HG02642 (cell line): ENCODE measurements at regions not wholly inside any gene's neighbourhood (a gene's known extent, or its start where the extent isn't known, plus 50 kb on each side); places are given as distances from the start of the nearest gene placed in this dataset.
A peak's percentile ranks its signal among the peaks of the same experiment; 100 is the strongest.

Experiments
- ATAC-seq: cut with Tn5 transposase; IDR thresholded peaks from one replicate; pipeline ENCODE4 v1.9.1; 2021; ENCODE audit warnings: mild to moderate bottlenecking; ENCODE audit not compliant: unreplicated experiment, poor library complexity

DNA sequence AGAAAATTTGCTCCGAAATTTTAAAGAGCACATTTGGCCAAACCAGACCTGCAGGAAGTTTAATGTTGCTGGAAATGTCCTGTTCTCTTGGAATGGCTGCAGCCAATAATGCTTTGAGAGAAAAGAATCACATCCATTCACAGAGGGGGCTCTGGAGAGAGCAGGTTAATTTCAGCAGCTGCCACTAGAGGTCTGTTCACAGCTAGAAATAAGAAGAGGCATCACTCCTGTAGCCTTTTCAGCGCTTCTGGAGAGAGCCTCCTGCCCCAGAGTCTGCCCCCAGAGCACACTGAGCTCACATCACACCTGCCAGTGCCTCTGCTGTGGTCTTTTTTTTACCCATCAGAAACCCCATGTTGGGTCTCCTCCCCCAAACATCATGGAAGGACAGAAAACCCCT, 124.8 kb upstream of the RAD23B start:
- no peak for ATAC-seq

GRCh38 chr9:107161338-107161737, 121.7 kb upstream of the RAD23B start:
- ATAC-seq: no peak

DNA sequence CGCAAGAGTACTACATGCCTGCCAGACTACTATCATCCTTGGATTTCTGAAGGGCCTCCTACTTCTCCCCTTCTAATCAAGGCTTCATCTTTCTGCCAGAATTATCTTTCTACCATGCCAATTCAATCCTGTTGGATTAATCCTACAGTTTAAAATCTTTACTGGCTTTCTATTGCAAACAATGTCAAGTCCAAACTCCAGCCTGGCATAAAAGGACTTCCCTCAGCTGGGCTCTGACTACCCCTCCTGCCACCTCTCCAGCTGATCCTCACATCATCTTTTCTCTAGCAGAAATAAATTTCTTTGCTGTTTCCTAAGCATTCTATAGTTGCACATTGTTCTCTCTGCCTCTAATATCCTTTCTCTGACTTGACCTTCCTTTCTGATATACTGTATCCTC, 119.7 kb upstream of the RAD23B start:
- no peak for ATAC-seq

GRCh38 chr9:107169796-107170195, 113.3 kb upstream of the RAD23B start:
- ATAC-seq: no peak

DNA sequence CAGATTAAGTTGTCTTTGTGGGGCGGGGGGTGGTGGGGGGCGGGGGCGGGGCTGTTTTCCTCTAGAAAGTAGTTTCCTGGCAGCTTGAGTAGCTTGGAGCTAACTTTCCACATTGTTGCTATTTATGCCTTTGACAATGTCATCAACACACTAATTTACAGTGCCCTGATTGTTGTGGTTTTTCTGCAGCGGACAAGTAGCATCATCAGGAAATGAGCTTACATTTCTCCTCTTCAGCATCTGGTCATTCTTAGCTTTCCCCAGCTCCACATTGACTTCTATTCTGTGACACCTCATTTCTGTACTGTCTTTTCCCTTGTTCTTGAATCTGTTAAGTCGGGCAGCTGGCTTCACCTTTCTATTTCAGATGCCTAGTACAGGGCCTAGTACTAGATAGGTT, 112.3 kb upstream of the RAD23B start:
- ATAC-seq: no peak

DNA sequence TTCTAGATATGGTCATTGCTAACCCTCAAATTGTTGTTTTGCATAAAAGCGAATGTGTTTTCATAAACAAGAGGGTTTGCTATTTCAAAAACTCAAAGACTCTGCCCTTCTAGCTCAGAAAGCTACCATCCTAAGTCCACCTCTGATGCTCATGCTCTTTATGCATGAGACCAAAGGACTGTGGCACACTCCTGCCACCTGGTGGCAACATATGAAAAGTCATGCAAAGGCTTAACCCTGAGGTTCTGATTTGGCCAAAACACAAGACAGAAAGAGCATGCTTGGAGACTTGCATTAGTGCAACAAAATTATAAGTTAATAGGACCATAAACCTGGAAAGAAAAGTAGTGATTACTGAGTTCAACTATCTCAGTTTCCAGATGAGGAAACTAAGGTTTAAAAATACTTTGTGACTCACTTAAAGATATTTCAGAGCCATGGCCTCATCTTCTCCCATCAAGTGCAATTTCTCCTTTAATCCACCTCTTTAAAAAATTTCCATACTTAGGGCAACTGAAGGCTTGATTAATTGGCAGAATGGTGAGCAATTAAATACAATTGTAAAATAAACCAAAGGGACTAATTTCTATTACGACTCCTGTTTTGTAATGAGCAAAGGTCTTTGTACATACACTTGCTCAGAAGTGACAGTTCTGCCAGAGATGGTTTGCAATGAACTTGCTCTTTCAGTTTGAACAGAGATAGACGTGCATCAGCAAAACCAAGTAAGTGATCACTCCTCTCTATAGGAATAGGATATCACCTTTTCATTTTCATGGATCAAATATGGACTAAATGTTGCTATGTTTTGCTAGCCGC, 110.7 kb upstream of the RAD23B start:
- peak; percentile 73 for ATAC-seq

- ATAC-seq: peak; percentile 39
Measured at GRCh38 chr9:107172979-107173347, 110.1 kb upstream of the RAD23B start.

GRCh38 chr9:107173422-107174180, 109.5 kb upstream of the RAD23B start:
- ATAC-seq: no peak

GRCh38 chr9:107174441-107174840, 108.6 kb upstream of the RAD23B start:
- no peak for ATAC-seq

- no peak for ATAC-seq
Measured at GRCh38 chr9:107175041-107175440, 108.0 kb upstream of the RAD23B start.

GRCh38 chr9:107175816-107176435, 107.2 kb upstream of the RAD23B start:
- ATAC-seq: no peak

- ATAC-seq: no peak
Measured at GRCh38 chr9:107176436-107177151, 106.5 kb upstream of the RAD23B start.

DNA sequence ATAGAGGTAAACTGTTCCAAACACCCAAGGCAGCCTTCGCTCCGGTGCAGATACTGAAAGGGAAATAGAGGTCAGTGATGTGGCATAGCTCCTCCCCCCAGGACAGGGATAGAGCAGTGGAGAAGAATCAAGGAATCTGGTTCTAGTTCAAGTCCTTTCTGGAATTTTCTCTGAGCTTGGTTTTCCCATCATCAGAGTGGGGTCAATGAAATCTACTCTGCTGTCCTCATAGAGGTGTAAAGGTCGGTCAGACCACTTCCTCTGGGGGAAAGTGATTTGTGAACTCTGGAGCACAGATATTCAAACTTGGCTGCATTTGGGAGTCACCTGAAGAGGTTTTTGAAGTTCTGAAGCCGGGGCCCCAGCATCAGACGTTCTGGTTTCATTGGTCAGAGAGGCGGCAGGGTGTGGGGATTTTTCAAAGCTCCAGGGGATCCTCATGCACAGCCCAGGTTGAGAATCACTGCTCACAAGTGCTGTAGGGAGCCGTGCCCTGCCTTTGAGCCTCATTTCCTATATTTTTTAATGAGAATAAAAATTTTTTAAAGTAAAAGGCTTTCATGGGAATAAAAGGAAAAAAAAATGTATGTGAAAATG, 105.7 kb upstream of the RAD23B start:
- no peak for ATAC-seq

DNA sequence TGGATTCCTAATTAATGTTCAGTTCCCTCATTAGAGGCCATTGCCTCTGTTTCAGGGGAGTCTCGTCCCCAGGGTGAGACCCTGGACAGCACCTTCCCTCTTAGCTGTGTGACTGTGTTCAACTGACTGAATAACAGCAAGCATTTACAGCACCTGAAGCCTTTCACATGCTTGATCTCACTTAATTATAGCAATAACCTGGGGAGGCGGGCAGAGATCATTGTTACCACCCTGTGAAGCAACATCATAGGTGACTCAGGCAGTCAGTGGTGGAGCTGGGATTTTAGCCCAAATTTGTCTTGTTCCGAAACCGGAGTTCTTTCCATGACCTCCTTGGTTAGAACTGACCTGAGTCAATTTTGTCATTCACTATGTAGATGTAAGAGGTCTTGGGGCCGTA, 105.2 kb upstream of the RAD23B start:
- ATAC-seq: no peak

GRCh38 chr9:107178293-107178692, 104.8 kb upstream of the RAD23B start:
- no peak for ATAC-seq

DNA sequence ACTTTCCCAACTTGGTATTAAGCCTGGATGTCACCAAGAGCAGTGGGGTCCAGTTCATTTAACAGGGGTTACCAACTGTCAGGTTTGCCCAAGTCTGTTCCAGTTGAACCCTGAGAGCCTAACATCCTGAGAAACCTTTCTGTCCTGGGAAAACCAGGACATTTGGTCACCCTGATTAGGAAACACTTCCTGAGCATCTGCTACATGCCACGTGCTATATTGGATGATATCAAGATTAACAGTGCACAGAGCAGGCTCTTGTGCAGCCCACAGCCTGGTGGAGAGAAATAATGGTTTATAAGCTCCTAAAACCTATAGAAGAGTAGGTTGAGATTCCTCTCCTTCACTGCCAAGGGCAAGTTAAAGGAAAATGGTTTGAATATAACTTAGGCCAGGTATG, 102.9 kb upstream of the RAD23B start:
- ATAC-seq: no peak

GRCh38 chr9:107183176-107183575, 99.9 kb upstream of the RAD23B start:
- ATAC-seq: no peak

GRCh38 chr9:107188376-107188775, 94.7 kb upstream of the RAD23B start:
- no peak for ATAC-seq

- no peak for ATAC-seq
Measured at GRCh38 chr9:107190061-107190935, 92.8 kb upstream of the RAD23B start.
